HCT116 (cell line): ENCODE measurements at regions not wholly inside any gene's neighbourhood (a gene's known extent, or its start where the extent isn't known, plus 50 kb on each side); places are given as distances from the start of the nearest gene placed in this dataset.

Experiments
- ATAC-seq: fragments of 200-7000 bp; cut with Tn5 transposase; 2 replicates; pipeline ENCODE4 v1.9.1; 2020; ENCODE audit warnings: mild to moderate bottlenecking, moderate library complexity
- BruUV-seq: library from RNA; stranded (reverse); fragments of 400-500 nt; replicated peaks from 2 replicates; lab custom pipeline; 2021; lab: Mats Ljungman, UMichigan
- CTCF ChIA-PET: fragments of 300-600 bp; sonication (Branson Sonifier 250); formaldehyde crosslinking; loops from one replicate; lab custom pipeline; 2021; ENCODE audit warnings: antibody characterized with exemption; lab: Charles Lee
- POLR2A ChIA-PET: fragments of 300-600, 350-600 bp; sonication (Branson Sonifier 250); formaldehyde crosslinking; loops from one replicate; lab custom pipeline; 2021; ENCODE audit warnings: antibody characterized with exemption; lab: Charles Lee
- RAD21 ChIA-PET, 2 experiments: fragments of 300-600 bp; sonication (Branson Sonifier 250); formaldehyde crosslinking; loops; one replicate each; lab custom pipeline; 2023; ENCODE audit warnings: low total read pairs in 2 of 2; ENCODE audit not compliant: uncharacterized antibody in 2 of 2, unreplicated experiment in 2 of 2, low non-redundant PET in 1 of 2; lab: Charles Lee
- DNase-seq: peaks from one replicate; pipeline ENCODE4 v3.0.0-alpha.2; 2010; ENCODE audit warnings: low read depth, low spot score
- H2AFZ ChIP-seq: fragments of 200-600 bp; shearing (Covaris generic), sonication (generic); 2 replicates; pipeline ENCODE4 v1.6.1; 2017; ENCODE audit warnings: low read depth, mixed run types, mixed read lengths, antibody characterized with exemption, low read length; ENCODE audit not compliant: poor library complexity, severe bottlenecking
- H3K27ac ChIP-seq: 2 replicates; pipeline ENCODE4 v1.5.1; 2012; ENCODE audit warnings: low read depth, low read length
- H3K27me3 ChIP-seq: fragments of 200-600 bp; sonication (generic); 2 replicates; pipeline ENCODE4 v1.6.1; 2016; ENCODE audit warnings: mixed run types, low read length, mixed read lengths; ENCODE audit not compliant: insufficient read depth
- H3K36me3 ChIP-seq, 2 experiments: fragments of 200-500 bp in 1 of 2; fragments of 200-600 bp in 1 of 2; sonication (Bioruptor generic) in 1 of 2; sonication (generic) in 1 of 2; 2 replicates each; pipeline versions ENCODE4 v1.5.1 to v1.6.1; 2014 to 2016; ENCODE audit warnings: low read length in 2 of 2, inconsistent platforms in 1 of 2, mixed read lengths in 1 of 2, mixed run types in 1 of 2; ENCODE audit not compliant: insufficient read depth in 2 of 2, control insufficient read depth in 1 of 2
- H3K4me1 ChIP-seq, 2 experiments: fragments of 200-600 bp in 1 of 2; sonication (generic) in 1 of 2; 2 replicates each; pipeline versions ENCODE4 v1.5.1 to v1.6.1; 2012 to 2017; ENCODE audit warnings: low read length in 2 of 2, inconsistent platforms in 1 of 2, mild to moderate bottlenecking in 1 of 2, mixed read lengths in 1 of 2, mixed run types in 1 of 2, moderate library complexity in 1 of 2; ENCODE audit not compliant: insufficient read depth in 2 of 2, control insufficient read depth in 1 of 2
- H3K4me2 ChIP-seq: fragments of 200-600 bp; sonication (generic); 2 replicates; pipeline ENCODE4 v1.6.1; 2017; ENCODE audit warnings: mixed run types, low read length, mixed read lengths
- H3K4me3 ChIP-seq, 2 experiments: fragments of 200-600 bp in 1 of 2; sonication (generic) in 1 of 2; replicated peaks in 1 of 2; 2 replicates each; pipeline ENCODE4 v1.5.1; 2011 to 2016; ENCODE audit warnings: low read length in 2 of 2, control low read depth in 1 of 2, low read depth in 1 of 2, mild to moderate bottlenecking in 1 of 2, mixed read lengths in 1 of 2, mixed run types in 1 of 2
- H3K79me2 ChIP-seq: fragments of 200-600 bp; sonication (generic); 2 replicates; pipeline ENCODE4 v1.6.1; 2017; ENCODE audit warnings: mild to moderate bottlenecking, mixed run types, low read length, moderate library complexity, mixed read lengths; ENCODE audit not compliant: insufficient read depth
- H3K9ac ChIP-seq: fragments of 200-600 bp; sonication (generic); 2 replicates; pipeline ENCODE4 v1.6.1; 2016; ENCODE audit warnings: low read length, mixed read lengths
- H3K9me2 ChIP-seq: fragments of 200-600 bp; sonication (generic), shearing (Covaris generic); 2 replicates; pipeline ENCODE4 v1.6.1; 2017; ENCODE audit warnings: mixed run types, mild to moderate bottlenecking, moderate library complexity; ENCODE audit not compliant: insufficient read depth
- H3K9me3 ChIP-seq, 2 experiments: fragments of 200-500 bp in 1 of 2; fragments of 200-600 bp in 1 of 2; sonication (Bioruptor generic) in 1 of 2; sonication (generic) in 1 of 2; 2 replicates each; pipeline ENCODE4 v1.6.1; 2014 to 2017; ENCODE audit warnings: low read length in 2 of 2, mixed read lengths in 2 of 2, inconsistent platforms in 1 of 2, low read depth in 1 of 2, mild to moderate bottlenecking in 1 of 2, mixed run types in 1 of 2, moderate library complexity in 1 of 2; ENCODE audit not compliant: control insufficient read depth in 1 of 2, insufficient read depth in 1 of 2
- H4K20me1 ChIP-seq: fragments of 200-600 bp; sonication (generic), shearing (Covaris generic); 2 replicates; pipeline ENCODE4 v1.6.1; 2017; ENCODE audit warnings: mixed run types, mild to moderate bottlenecking, moderate library complexity; ENCODE audit not compliant: insufficient read depth
- ATF3 ChIP-seq: IDR thresholded peaks from 2 replicates; pipeline ENCODE4 v1.6.1; 2012
- CEBPB ChIP-seq: IDR thresholded peaks from 2 replicates; pipeline ENCODE4 v1.6.1; 2012; ENCODE audit warnings: low read depth
- CTCF ChIP-seq, 3 experiments: fragments of 200-600 bp in 1 of 3; sonication (generic) in 1 of 3; IDR thresholded peaks in 2 of 3; conservative IDR thresholded peaks in 1 of 3; 2 replicates each; pipeline ENCODE4 v1.5.1; 2012 to 2017; ENCODE audit warnings: low read depth in 2 of 3, low read length in 2 of 3, antibody characterized with exemption in 1 of 3, borderline replicate concordance in 1 of 3, control low read depth in 1 of 3, mild to moderate bottlenecking in 1 of 3, mixed read lengths in 1 of 3, mixed run types in 1 of 3, moderate library complexity in 1 of 3; ENCODE audit not compliant: insufficient read depth in 1 of 3
- ELF1 ChIP-seq: IDR thresholded peaks from 2 replicates; pipeline ENCODE4 v1.6.1; 2012; ENCODE audit warnings: low read depth, borderline replicate concordance
- EZH2 ChIP-seq: fragments of 200-600 bp; sonication (generic); IDR thresholded peaks from 2 replicates; pipeline ENCODE4 v1.6.1; 2017; ENCODE audit warnings: antibody characterized with exemption, mixed run types
- JUND ChIP-seq: IDR thresholded peaks from 2 replicates; pipeline ENCODE4 v1.6.1; 2012
- RAD21 ChIP-seq: IDR thresholded peaks from 2 replicates; pipeline ENCODE4 v1.6.1; 2012; ENCODE audit warnings: low read depth, mild to moderate bottlenecking
- REST ChIP-seq: IDR thresholded peaks from 2 replicates; pipeline ENCODE4 v1.6.1; 2012; ENCODE audit warnings: low read depth
- SIN3A ChIP-seq: IDR thresholded peaks from 2 replicates; pipeline ENCODE4 v1.6.1; 2012; ENCODE audit warnings: low read depth
- SP1 ChIP-seq: IDR thresholded peaks from 2 replicates; pipeline ENCODE4 v1.6.1; 2012; ENCODE audit warnings: low read depth
- SRF ChIP-seq: IDR thresholded peaks from 2 replicates; pipeline ENCODE4 v1.6.1; 2012; ENCODE audit warnings: low read depth
- ZBTB33 ChIP-seq: IDR thresholded peaks from 2 replicates; pipeline ENCODE4 v1.6.1; 2011; ENCODE audit warnings: mild to moderate bottlenecking, low read length, moderate library complexity; ENCODE audit not compliant: insufficient replicate concordance; ENCODE audit errors: extremely low read depth
- ZFX ChIP-seq: fragments of 450-650 bp; IDR thresholded peaks from 2 replicates; pipeline ENCODE4 v1.6.1; 2017
- ZNF274 ChIP-seq: fragments of 200-500 bp; sonication (Bioruptor generic); IDR thresholded peaks from 2 replicates; pipeline ENCODE4 v1.6.1; 2014; ENCODE audit warnings: mild to moderate bottlenecking, low read depth, low read length, inconsistent platforms
- intact Hi-C: fragments of 100-400 bp; cut with micrococcal nuclease; formaldehyde crosslinking; loops from 2 replicates; pipeline ENCODE4 v1.10.0; 2022

- H3K9ac ChIP-seq: no peak overlapping the region
- ATAC-seq (no peak), DNase-seq (no peak)
- intact Hi-C loops: no loop called here
- H3K79me2 ChIP-seq: no peaks in the 10 kb centered on the region
- no peaks in the 10 kb centered on the region for H3K36me3 ChIP-seq
- no peaks in the 10 kb centered on the region for H3K9me3 ChIP-seq
- no TSS peak for BruUV-seq
- H3K27ac ChIP-seq: no peak overlapping the region
- CTCF ChIA-PET: no interaction called here
- peak overlapping the region; percentile 27 for H2AFZ ChIP-seq
- H3K27me3 ChIP-seq: no peaks in the 10 kb centered on the region
- RAD21 ChIA-PET: no interaction called here
- POLR2A ChIA-PET: no interaction called here
- H3K4me2 ChIP-seq: no peak overlapping the region
- H3K9me2 ChIP-seq: no peaks in the 10 kb centered on the region
- H3K4me3 ChIP-seq: no peak overlapping the region
- TF ChIP-seq ELF1 (no peak), SP1 (no peak), ZBTB33 (no peak), RAD21 (no peak), ATF3 (no peak), ZFX (no peak), EZH2 (no peak)
- peaks cover 0 to 27% of the 10 kb centered on the region in 2 experiments; a peak in 3 of 4 replicates for H3K4me1 ChIP-seq
- H4K20me1 ChIP-seq: no peaks in the 10 kb centered on the region
Measured at GRCh38 chr3:30505866-30506520, 100.4 kb upstream of the TGFBR2 start.

GRCh38 chr3:30508339-30508738, 98.1 kb upstream of the TGFBR2 start:
- Histone ChIP-seq H3K9ac (no peak overlapping the region), H3K79me2 (no peaks in the 10 kb centered on the region), H3K27me3 (no peaks in the 10 kb centered on the region), H3K9me2 (no peaks in the 10 kb centered on the region), H3K9me3 (no peaks in the 10 kb centered on the region), H2AFZ (peak overlapping the region; percentile 10), H4K20me1 (no peaks in the 10 kb centered on the region), H3K4me1 (peaks cover 5 to 14% of the 10 kb centered on the region in 2 experiments; a peak in 3 of 4 replicates), H3K4me2 (no peak overlapping the region), H3K36me3 (no peaks in the 10 kb centered on the region), H3K27ac (no peak overlapping the region), H3K4me3 (no peak overlapping the region)
- ChIA-PET RAD21 (no interaction called here), POLR2A (no interaction called here), CTCF (no interaction called here)
- ATAC-seq (no peak), DNase-seq (no peak)
- BruUV-seq: no TSS peak
- intact Hi-C loops: no loop called here
- TF ChIP-seq CTCF (IDR thresholded peaks at IDR 0.05 in 2 of 3, conservative IDR thresholded peaks at IDR 0.05 in 1 of 3; ENCODE audit: borderline replicate concordance in 1 of 3, insufficient read depth in 1 of 3, low read depth in 2 of 3, low read length in 2 of 3) (no peak), SIN3A (no peak), REST (no peak), SRF (no peak), ZNF274 (no peak), CEBPB (no peak), JUND (no peak)
